ENCODE measurements at regions not wholly inside any gene's neighbourhood (a gene's known extent, or its start where the extent isn't known, plus 50 kb on each side); places are given as distances from the start of the nearest gene placed in this dataset.

DNA sequence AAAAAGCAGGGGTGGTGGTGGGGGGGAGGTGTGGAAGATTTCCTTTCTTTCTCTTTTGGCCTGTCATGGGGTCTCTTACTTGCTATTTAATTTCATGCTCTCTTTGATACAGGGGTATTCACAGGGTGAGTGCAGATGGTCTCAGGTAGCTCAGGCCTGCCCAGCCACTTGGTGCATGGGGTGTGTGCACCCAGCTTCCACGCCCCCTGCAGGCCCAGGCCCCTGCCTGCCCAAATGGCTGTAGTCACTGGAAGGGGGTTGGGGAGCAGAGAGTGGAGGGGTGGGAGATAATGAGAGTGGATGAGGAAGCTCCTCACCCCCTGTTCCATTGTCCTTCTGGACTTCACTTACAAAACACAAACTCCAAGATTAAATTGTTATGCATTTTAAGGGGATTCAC lies 133.6 kb upstream of the SGK1 start:
- Histone ChIP-seq H4K8ac (ENCODE audit: low read depth, low read length) (no peak overlapping the region), H3K9me3 (replicated peaks in 1 of 2; ENCODE audit: control insufficient read depth in 2 of 2, insufficient read depth in 1 of 2, low read depth in 1 of 2, low read length in 2 of 2) (no peaks in the 10 kb centered on the region), H3K36me3 (replicated peaks in 1 of 2; ENCODE audit: control insufficient read depth in 2 of 2, insufficient read depth in 2 of 2, low read length in 2 of 2) (no peaks in the 10 kb centered on the region), H3K27ac (replicated peaks; ENCODE audit: low read length) (no peak overlapping the region), H2AK5ac (ENCODE audit: low read depth, low read length) (no peak overlapping the region), H3K27me3 (ENCODE audit: control insufficient read depth in 3 of 3, insufficient read depth in 3 of 3, low read depth in 1 of 3, low read length in 3 of 3) (no peaks in the 10 kb centered on the region), H3K4me1 (ENCODE audit: control insufficient read depth in 2 of 2, insufficient read depth in 1 of 2, low read depth in 1 of 2, low read length in 2 of 2) (peaks cover 4 to 6% of the 10 kb centered on the region in 2 donors), H2AFZ (ENCODE audit: low read length) (no peak overlapping the region), H3K4me3 (ENCODE audit: low read length in 2 of 2) (no peak overlapping the region), H4K91ac (ENCODE audit: low read depth, low read length, poor library complexity) (no peak overlapping the region), H3K79me1 (ENCODE audit: low read depth, low read length) (no peaks in the 10 kb centered on the region), H2BK120ac (ENCODE audit: low read depth, low read length) (no peak overlapping the region), H2BK12ac (ENCODE audit: low read length) (no peak overlapping the region), H3K4me2 (ENCODE audit: insufficient read depth, low read length, poor library complexity, severe bottlenecking) (no peak overlapping the region), H3K23ac (ENCODE audit: low read depth, low read length, poor library complexity) (no peak overlapping the region), H3K4ac (ENCODE audit: low read length) (no peak overlapping the region), H2BK5ac (ENCODE audit: low read length) (no peak overlapping the region), H3K9ac (ENCODE audit: low read depth, low read length, poor library complexity) (no peak overlapping the region), H2BK15ac (ENCODE audit: low read length) (no peak overlapping the region), H3K18ac (ENCODE audit: low read length) (no peak overlapping the region), H3K14ac (ENCODE audit: low read length) (no peak overlapping the region)
- no peak for DNase-seq (ENCODE audit: low spot score)
- no CpG with 5 or more reads among the region's 1 CpG for WGBS, 2 donors (ENCODE audit: extremely low coverage in 2 of 2, insufficient read length in 2 of 2, insufficient replicate concordance in 1 of 2)

DNA sequence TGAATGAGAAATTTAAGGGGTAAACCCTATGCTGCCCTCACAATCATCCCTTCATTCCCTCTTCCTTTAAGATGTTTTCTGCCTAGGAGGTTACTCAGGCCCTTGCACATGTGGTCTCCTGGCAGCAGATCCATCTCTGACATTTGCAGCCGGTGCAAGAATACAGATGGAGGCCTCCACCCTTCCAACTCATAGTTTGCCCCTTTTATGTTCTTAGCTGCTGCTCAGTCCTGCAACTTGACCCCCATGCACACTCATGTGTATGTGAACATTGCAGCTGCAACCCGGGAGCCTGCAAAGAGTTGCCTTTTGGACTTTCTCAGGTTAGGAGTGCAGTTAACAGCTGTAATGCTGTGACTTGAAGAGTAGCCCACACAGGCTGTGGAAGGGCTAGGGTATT lies 131.9 kb upstream of the SGK1 start:
- Histone ChIP-seq H3K27me3 (ENCODE audit: control insufficient read depth in 3 of 3, insufficient read depth in 3 of 3, low read depth in 1 of 3, low read length in 3 of 3) (no peaks in the 10 kb centered on the region), H3K18ac (ENCODE audit: low read length) (no peak overlapping the region), H2BK120ac (ENCODE audit: low read depth, low read length) (no peak overlapping the region), H3K4ac (ENCODE audit: low read length) (no peak overlapping the region), H3K14ac (ENCODE audit: low read length) (no peak overlapping the region), H3K36me3 (replicated peaks in 1 of 2; ENCODE audit: control insufficient read depth in 2 of 2, insufficient read depth in 2 of 2, low read length in 2 of 2) (no peaks in the 10 kb centered on the region), H2BK5ac (ENCODE audit: low read length) (no peak overlapping the region), H2BK15ac (ENCODE audit: low read length) (no peak overlapping the region), H3K4me3 (ENCODE audit: low read length in 2 of 2) (no peak overlapping the region), H3K9me3 (replicated peaks in 1 of 2; ENCODE audit: control insufficient read depth in 2 of 2, insufficient read depth in 1 of 2, low read depth in 1 of 2, low read length in 2 of 2) (no peaks in the 10 kb centered on the region), H4K91ac (ENCODE audit: low read depth, low read length, poor library complexity) (no peak overlapping the region), H3K4me1 (ENCODE audit: control insufficient read depth in 2 of 2, insufficient read depth in 1 of 2, low read depth in 1 of 2, low read length in 2 of 2) (peaks cover 4 to 11% of the 10 kb centered on the region in 2 donors), H3K9ac (ENCODE audit: low read depth, low read length, poor library complexity) (no peak overlapping the region), H2BK12ac (ENCODE audit: low read length) (no peak overlapping the region), H3K23ac (ENCODE audit: low read depth, low read length, poor library complexity) (no peak overlapping the region), H3K79me1 (ENCODE audit: low read depth, low read length) (no peaks in the 10 kb centered on the region), H3K27ac (replicated peaks; ENCODE audit: low read length) (no peak overlapping the region), H2AFZ (ENCODE audit: low read length) (no peak overlapping the region), H4K8ac (ENCODE audit: low read depth, low read length) (no peak overlapping the region), H2AK5ac (ENCODE audit: low read depth, low read length) (no peak overlapping the region), H3K4me2 (ENCODE audit: insufficient read depth, low read length, poor library complexity, severe bottlenecking) (no peak overlapping the region)
- WGBS, 2 donors (ENCODE audit: extremely low coverage in 2 of 2, insufficient read length in 2 of 2, insufficient replicate concordance in 1 of 2), result no CpG with 5 or more reads among the region's 2 CpGs
- no peak for DNase-seq (ENCODE audit: low spot score)

DNA sequence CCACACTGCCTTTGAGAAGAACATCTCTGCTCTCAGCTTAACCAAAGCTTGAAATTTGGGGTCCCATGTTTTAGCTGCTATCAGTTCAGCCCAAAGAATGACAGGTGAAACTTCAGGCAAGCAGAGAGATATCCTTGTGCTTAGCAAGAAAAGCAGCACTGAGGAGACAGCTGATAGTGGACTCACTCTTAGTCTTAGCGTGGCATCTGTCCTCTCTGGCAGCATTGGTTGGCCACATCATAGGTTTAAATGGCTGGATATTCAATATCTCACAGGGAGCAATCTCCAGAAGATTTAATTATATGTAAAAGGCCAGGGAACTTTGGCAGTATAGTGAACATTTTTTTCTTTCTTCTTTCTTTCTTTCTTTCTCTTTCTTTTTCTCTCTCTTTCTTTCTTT lies 131.1 kb upstream of the SGK1 start:
- no peak overlapping the region for H3K4me3 ChIP-seq (ENCODE audit: low read length in 2 of 2)
- no peak overlapping the region for H4K91ac ChIP-seq (ENCODE audit: low read depth, low read length, poor library complexity)
- WGBS, 2 donors (ENCODE audit: extremely low coverage in 2 of 2, insufficient read length in 2 of 2, insufficient replicate concordance in 1 of 2), result no CpG with 5 or more reads among the region's 1 CpG
- no peak overlapping the region for H2AFZ ChIP-seq (ENCODE audit: low read length)
- no peaks in the 10 kb centered on the region for H3K27me3 ChIP-seq (ENCODE audit: control insufficient read depth in 3 of 3, insufficient read depth in 3 of 3, low read depth in 1 of 3, low read length in 3 of 3)
- H3K4ac ChIP-seq (ENCODE audit: low read length), result no peak overlapping the region
- no peaks in the 10 kb centered on the region for H3K9me3 ChIP-seq (replicated peaks in 1 of 2; ENCODE audit: control insufficient read depth in 2 of 2, insufficient read depth in 1 of 2, low read depth in 1 of 2, low read length in 2 of 2)
- H4K8ac ChIP-seq (ENCODE audit: low read depth, low read length), result no peak overlapping the region
- H3K9ac ChIP-seq (ENCODE audit: low read depth, low read length, poor library complexity), result no peak overlapping the region
- no peak overlapping the region for H2BK12ac ChIP-seq (ENCODE audit: low read length)
- no peak overlapping the region for H3K14ac ChIP-seq (ENCODE audit: low read length)
- no peaks in the 10 kb centered on the region for H3K36me3 ChIP-seq (replicated peaks in 1 of 2; ENCODE audit: control insufficient read depth in 2 of 2, insufficient read depth in 2 of 2, low read length in 2 of 2)
- H2BK5ac ChIP-seq (ENCODE audit: low read length), result no peak overlapping the region
- no peak overlapping the region for H3K27ac ChIP-seq (replicated peaks; ENCODE audit: low read length)
- H3K23ac ChIP-seq (ENCODE audit: low read depth, low read length, poor library complexity), result no peak overlapping the region
- no peaks in the 10 kb centered on the region for H3K79me1 ChIP-seq (ENCODE audit: low read depth, low read length)
- no peak overlapping the region for H3K18ac ChIP-seq (ENCODE audit: low read length)
- H2AK5ac ChIP-seq (ENCODE audit: low read depth, low read length), result no peak overlapping the region
- DNase-seq (ENCODE audit: low spot score), result no peak
- no peak overlapping the region for H2BK15ac ChIP-seq (ENCODE audit: low read length)
- peaks cover 2 to 11% of the 10 kb centered on the region in 2 donors for H3K4me1 ChIP-seq (ENCODE audit: control insufficient read depth in 2 of 2, insufficient read depth in 1 of 2, low read depth in 1 of 2, low read length in 2 of 2)
- no peak overlapping the region for H3K4me2 ChIP-seq (ENCODE audit: insufficient read depth, low read length, poor library complexity, severe bottlenecking)
- H2BK120ac ChIP-seq (ENCODE audit: low read depth, low read length), result no peak overlapping the region

DNA sequence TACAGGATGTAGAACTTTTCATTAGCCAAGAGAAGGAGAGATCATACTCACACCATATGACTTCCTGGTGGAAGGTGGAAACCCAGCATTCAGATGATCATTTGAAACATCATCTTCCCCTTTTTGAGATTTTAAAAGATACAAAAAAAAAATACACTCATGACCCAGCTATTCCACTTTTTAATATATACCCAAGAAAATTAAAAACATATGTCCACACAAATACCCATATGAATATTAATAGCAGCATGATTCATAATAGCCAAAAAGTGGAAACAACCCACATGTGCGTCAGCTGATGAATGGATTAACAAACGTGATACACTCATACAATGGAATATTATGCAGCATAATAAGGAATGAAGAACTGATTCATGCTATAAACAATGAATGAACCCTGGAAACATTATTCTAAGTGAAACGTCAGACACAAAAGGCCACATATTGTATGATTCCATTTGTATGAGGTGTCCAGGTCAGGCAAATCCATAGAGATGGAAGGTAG lies 130.0 kb upstream of the SGK1 start:
- no CpG with 5 or more reads among the region's 3 CpGs for WGBS, 2 donors (ENCODE audit: extremely low coverage in 2 of 2, insufficient read length in 2 of 2, insufficient replicate concordance in 1 of 2)

More for the DNA sequence above, 130.0 kb upstream of the SGK1 start:
- Histone ChIP-seq H3K14ac (ENCODE audit: low read length) (no peak overlapping the region), H3K4ac (ENCODE audit: low read length) (no peak overlapping the region), H3K18ac (ENCODE audit: low read length) (no peak overlapping the region), H3K4me1 (ENCODE audit: control insufficient read depth in 2 of 2, insufficient read depth in 1 of 2, low read depth in 1 of 2, low read length in 2 of 2) (peaks cover 1 to 11% of the 10 kb centered on the region in 2 donors), H2AK5ac (ENCODE audit: low read depth, low read length) (no peak overlapping the region), H2BK15ac (ENCODE audit: low read length) (no peak overlapping the region), H4K91ac (ENCODE audit: low read depth, low read length, poor library complexity) (no peak overlapping the region), H3K79me1 (ENCODE audit: low read depth, low read length) (no peaks in the 10 kb centered on the region), H3K27me3 (ENCODE audit: control insufficient read depth in 3 of 3, insufficient read depth in 3 of 3, low read depth in 1 of 3, low read length in 3 of 3) (no peaks in the 10 kb centered on the region), H2BK12ac (ENCODE audit: low read length) (no peak overlapping the region), H2BK120ac (ENCODE audit: low read depth, low read length) (no peak overlapping the region), H3K36me3 (replicated peaks in 1 of 2; ENCODE audit: control insufficient read depth in 2 of 2, insufficient read depth in 2 of 2, low read length in 2 of 2) (no peaks in the 10 kb centered on the region), H3K9ac (ENCODE audit: low read depth, low read length, poor library complexity) (no peak overlapping the region), H3K4me2 (ENCODE audit: insufficient read depth, low read length, poor library complexity, severe bottlenecking) (no peak overlapping the region), H2AFZ (ENCODE audit: low read length) (no peak overlapping the region), H3K9me3 (replicated peaks in 1 of 2; ENCODE audit: control insufficient read depth in 2 of 2, insufficient read depth in 1 of 2, low read depth in 1 of 2, low read length in 2 of 2) (no peaks in the 10 kb centered on the region), H3K27ac (replicated peaks; ENCODE audit: low read length) (no peak overlapping the region), H3K4me3 (ENCODE audit: low read length in 2 of 2) (no peak overlapping the region), H2BK5ac (ENCODE audit: low read length) (no peak overlapping the region), H3K23ac (ENCODE audit: low read depth, low read length, poor library complexity) (no peak overlapping the region), H4K8ac (ENCODE audit: low read depth, low read length) (no peak overlapping the region)
- DNase-seq (ENCODE audit: low spot score), result no peak

Measured in neuronal stem cell (in vitro differentiated cells).